ENCODE measurements at regions not wholly inside any gene's neighbourhood (a gene's known extent, or its start where the extent isn't known, plus 50 kb on each side); places are given as distances from the start of the nearest gene placed in this dataset.

DNA sequence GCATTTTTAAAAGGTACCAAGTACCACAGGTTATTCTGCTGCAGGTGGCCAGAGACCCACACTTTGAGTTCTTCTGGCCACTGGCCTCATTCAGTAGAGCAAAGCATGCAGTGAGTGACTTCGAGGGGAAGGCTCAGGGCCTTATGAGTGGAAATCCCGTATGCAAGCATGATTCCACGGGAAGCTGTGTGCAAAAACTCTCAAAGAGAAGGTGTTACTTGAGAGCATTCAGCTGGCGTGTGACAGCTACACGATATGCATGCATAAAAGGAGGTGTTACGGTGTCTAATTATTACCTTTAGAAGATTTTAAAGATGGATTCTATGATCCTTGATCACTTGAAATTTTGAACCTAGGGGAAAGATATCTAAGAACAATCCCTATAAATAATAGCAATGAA is 160.3 kb downstream of the ENC1 start:
- H3K36me3 ChIP-seq (ENCODE audit: control insufficient read depth, insufficient read depth, low read length): no peaks in the 10 kb centered on the region
- H3K4me3 ChIP-seq (ENCODE audit: low read depth, low read length): no peak overlapping the region
- no peaks in the 10 kb centered on the region for H3K27me3 ChIP-seq (ENCODE audit: control insufficient read depth, insufficient read depth, low read length)
- no peak for DNase-seq (ENCODE audit: low read depth)
- TF ChIP-seq, protein P1, sequence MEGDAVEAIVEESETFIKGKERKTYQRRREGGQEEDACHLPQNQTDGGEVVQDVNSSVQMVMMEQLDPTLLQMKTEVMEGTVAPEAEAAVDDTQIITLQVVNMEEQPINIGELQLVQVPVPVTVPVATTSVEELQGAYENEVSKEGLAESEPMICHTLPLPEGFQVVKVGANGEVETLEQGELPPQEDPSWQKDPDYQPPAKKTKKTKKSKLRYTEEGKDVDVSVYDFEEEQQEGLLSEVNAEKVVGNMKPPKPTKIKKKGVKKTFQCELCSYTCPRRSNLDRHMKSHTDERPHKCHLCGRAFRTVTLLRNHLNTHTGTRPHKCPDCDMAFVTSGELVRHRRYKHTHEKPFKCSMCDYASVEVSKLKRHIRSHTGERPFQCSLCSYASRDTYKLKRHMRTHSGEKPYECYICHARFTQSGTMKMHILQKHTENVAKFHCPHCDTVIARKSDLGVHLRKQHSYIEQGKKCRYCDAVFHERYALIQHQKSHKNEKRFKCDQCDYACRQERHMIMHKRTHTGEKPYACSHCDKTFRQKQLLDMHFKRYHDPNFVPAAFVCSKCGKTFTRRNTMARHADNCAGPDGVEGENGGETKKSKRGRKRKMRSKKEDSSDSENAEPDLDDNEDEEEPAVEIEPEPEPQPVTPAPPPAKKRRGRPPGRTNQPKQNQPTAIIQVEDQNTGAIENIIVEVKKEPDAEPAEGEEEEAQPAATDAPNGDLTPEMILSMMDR (IDR thresholded peaks at IDR 0.05; ENCODE audit: insufficient read depth, low read length, poor library complexity, severe bottlenecking): no peak

GRCh38 chr5:74478328-74478727 is 162.2 kb downstream of the ENC1 start:
- Histone ChIP-seq H3K36me3 (ENCODE audit: control insufficient read depth, insufficient read depth, low read length) (no peaks in the 10 kb centered on the region), H3K4me3 (ENCODE audit: low read depth, low read length) (no peak overlapping the region), H3K27me3 (ENCODE audit: control insufficient read depth, insufficient read depth, low read length) (no peaks in the 10 kb centered on the region)
- TF ChIP-seq, protein P1 (IDR thresholded peaks at IDR 0.05; ENCODE audit: insufficient read depth, low read length, poor library complexity, severe bottlenecking): no peak
- no peak for DNase-seq (ENCODE audit: low read depth)

- Histone ChIP-seq H3K4me3 (ENCODE audit: low read depth, low read length) (no peak overlapping the region), H3K36me3 (ENCODE audit: control insufficient read depth, insufficient read depth, low read length) (no peaks in the 10 kb centered on the region), H3K27me3 (ENCODE audit: control insufficient read depth, insufficient read depth, low read length) (no peaks in the 10 kb centered on the region)
- no peak for DNase-seq (ENCODE audit: low read depth)
- TF ChIP-seq, protein P1 (IDR thresholded peaks at IDR 0.05; ENCODE audit: insufficient read depth, low read length, poor library complexity, severe bottlenecking): no peak
These were observed 162.8 kb downstream of the ENC1 start for GRCh38 chr5:74477761-74478160.

- no peaks in the 10 kb centered on the region for H3K27me3 ChIP-seq (ENCODE audit: control insufficient read depth, insufficient read depth, low read length)
- DNase-seq (ENCODE audit: low read depth): no peak
- no peak overlapping the region for H3K4me3 ChIP-seq (ENCODE audit: low read depth, low read length)
- TF ChIP-seq, protein P1 (IDR thresholded peaks at IDR 0.05; ENCODE audit: insufficient read depth, low read length, poor library complexity, severe bottlenecking): no peak
- H3K36me3 ChIP-seq (ENCODE audit: control insufficient read depth, insufficient read depth, low read length): no peaks in the 10 kb centered on the region
These were observed 163.6 kb downstream of the ENC1 start for GRCh38 chr5:74476819-74477453.

- Histone ChIP-seq H3K36me3 (ENCODE audit: control insufficient read depth, insufficient read depth, low read length) (no peaks in the 10 kb centered on the region), H3K4me3 (ENCODE audit: low read depth, low read length) (no peak overlapping the region), H3K27me3 (ENCODE audit: control insufficient read depth, insufficient read depth, low read length) (no peaks in the 10 kb centered on the region)
- TF ChIP-seq, protein P1 (IDR thresholded peaks at IDR 0.05; ENCODE audit: insufficient read depth, low read length, poor library complexity, severe bottlenecking): no peak
- DNase-seq (ENCODE audit: low read depth): no peak
These were observed 164.3 kb downstream of the ENC1 start for GRCh38 chr5:74476046-74476818.
